ENCODE measurements at regions not wholly inside any gene's neighbourhood (a gene's known extent, or its start where the extent isn't known, plus 50 kb on each side); places are given as distances from the start of the nearest gene placed in this dataset.

- no peak for TF ChIP-seq POLR2A (IDR thresholded peaks at IDR 0.05)
- TF ChIP-seq CTCF (IDR thresholded peaks at IDR 0.05), result no peak
- no peak for TF ChIP-seq EP300 (IDR thresholded peaks at IDR 0.05)
- no peak for TF ChIP-seq POLR2AphosphoS5 (IDR thresholded peaks at IDR 0.05)
Observed at GRCh38 chr5:143592648-143593047, 189.2 kb upstream of the NR3C1 start.

All from gastroesophageal sphincter (tissue), 3 donors.